Fibroblast of skin of left quadriceps (primary cell): ENCODE measurements at regions not wholly inside any gene's neighbourhood (a gene's known extent, or its start where the extent isn't known, plus 50 kb on each side); places are given as distances from the start of the nearest gene placed in this dataset.
A peak's percentile ranks its signal among the peaks of the same experiment; 100 is the strongest.

Experiments used
- DNase-seq, 2 experiments: peaks; one replicate each; pipeline ENCODE4 v3.0.0-alpha.2; 2013; ENCODE audit warnings: low read depth in 2 of 2

DNA sequence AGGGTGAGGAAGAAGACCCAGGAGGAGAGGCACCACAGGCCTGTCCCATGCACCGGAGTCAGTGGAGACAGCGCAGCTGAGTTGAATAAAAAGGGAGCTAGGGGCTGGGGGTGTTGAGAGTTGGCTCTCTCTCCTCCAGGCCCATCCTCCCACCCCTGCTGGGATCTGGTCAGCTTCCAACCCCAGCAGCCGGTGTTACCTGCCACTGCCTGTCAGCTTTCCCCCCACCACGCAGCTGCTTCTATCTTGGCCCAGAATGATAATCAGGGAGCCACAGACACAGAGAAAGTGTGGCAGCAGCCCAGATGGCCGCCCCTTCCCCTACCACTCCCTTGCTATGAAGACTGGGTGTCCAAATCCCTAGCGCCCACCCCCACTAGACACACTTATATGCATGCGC lies 120.6 kb upstream of the RPL38 start:
- no peak for DNase-seq

GRCh38 chr17:74083321-74083720 lies 120.2 kb upstream of the RPL38 start:
- no peak for DNase-seq

DNA sequence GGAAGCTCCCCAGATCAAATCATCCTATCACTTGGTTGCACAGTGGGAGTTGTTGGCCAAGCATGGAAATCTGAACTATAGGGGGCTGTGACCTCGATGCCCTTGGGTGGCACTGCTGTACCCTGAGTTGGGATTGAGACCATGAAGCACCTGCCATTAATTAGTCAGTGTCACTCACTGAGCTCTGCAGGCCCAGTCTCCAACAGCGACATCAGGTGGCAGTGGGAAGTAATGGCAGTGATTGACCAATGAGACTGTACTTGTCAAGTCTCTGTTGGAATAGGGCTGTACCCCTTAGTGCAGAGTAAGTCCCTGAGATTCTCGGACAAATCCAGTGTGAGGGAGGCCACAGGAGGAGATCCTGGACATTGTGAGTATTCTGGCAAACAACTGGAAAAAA lies 118.0 kb upstream of the RPL38 start:
- DNase-seq, result no peak

- no peak for DNase-seq
These were observed 116.4 kb upstream of the RPL38 start for GRCh38 chr17:74087002-74087585.

DNA sequence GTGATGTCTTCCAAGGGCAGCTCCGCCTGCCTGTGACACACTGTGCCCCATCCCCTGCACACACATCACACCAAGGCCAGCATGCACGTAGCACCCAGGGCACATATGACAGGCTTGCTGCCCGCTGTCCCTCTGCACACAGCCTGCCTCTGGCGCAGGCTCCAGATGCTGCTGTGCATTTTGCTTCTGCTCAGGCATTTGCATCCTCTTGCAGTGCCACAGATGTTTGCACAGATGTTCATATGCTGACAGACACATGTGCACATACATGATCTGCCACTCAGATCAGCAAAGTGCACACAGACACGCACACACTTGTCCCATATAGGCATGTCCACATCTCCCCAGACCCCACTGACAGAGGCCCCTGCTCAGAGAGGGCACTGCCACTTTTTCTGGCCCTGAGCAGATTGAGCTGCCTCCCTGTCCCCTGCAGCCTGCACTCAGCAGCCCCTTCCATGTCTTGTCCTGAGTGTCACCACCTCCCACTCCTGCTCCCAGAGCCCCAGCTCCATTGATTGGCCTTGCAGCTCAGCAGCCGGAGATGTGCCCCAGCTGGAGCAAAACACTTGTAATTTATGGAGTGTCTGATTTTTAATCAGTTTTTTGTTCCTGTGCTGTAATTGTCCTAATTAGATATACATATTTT lies 115.1 kb upstream of the RPL38 start:
- no peak for DNase-seq

DNA sequence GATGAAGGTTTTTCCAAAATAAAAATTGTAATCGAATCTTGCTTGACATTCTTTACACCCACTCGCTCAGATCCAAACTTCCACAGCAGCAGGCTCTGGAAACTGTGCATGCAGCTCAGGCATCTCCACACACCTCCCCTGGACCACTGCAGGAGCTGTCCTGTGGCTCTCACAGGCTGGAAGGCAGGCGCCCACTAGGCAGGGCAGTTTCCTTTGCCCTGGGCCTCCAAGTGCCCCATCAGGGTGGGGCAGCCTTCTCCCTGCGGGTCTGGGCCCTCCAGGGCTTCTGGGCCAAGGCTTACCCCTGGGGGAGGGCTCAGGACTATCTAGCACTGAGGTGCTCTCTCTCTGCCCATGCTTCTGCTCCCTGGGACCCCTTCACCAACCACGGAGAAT lies 114.5 kb upstream of the RPL38 start:
- DNase-seq, result no peak

DNA sequence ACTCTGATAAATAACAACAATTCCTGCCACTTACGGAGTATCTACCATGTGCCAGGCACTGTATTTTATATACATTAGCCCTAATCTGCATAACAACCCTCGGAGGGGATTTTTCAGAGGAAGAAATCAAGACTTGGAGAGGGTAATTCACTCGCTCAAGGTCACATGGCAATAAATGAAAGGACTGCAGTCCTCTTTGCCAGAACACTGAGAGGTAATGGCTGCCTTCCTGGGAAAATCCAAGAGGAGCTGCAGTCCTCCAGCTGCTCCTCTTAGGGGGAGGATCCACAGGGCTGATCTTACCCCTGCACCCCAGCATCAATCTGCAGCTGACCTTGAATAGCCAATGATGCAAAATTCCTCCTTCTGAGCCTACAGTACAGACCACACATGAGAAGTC lies 114.1 kb upstream of the RPL38 start:
- DNase-seq, result no peak

- DNase-seq, result peak; percentile 14 to 23
These were observed 113.5 kb upstream of the RPL38 start for GRCh38 chr17:74089869-74090464.

- no peak for DNase-seq
These were observed 108.8 kb upstream of the RPL38 start for GRCh38 chr17:74094651-74095050.

- DNase-seq, result no peak
These were observed 107.0 kb upstream of the RPL38 start for GRCh38 chr17:74096456-74096855.

DNA sequence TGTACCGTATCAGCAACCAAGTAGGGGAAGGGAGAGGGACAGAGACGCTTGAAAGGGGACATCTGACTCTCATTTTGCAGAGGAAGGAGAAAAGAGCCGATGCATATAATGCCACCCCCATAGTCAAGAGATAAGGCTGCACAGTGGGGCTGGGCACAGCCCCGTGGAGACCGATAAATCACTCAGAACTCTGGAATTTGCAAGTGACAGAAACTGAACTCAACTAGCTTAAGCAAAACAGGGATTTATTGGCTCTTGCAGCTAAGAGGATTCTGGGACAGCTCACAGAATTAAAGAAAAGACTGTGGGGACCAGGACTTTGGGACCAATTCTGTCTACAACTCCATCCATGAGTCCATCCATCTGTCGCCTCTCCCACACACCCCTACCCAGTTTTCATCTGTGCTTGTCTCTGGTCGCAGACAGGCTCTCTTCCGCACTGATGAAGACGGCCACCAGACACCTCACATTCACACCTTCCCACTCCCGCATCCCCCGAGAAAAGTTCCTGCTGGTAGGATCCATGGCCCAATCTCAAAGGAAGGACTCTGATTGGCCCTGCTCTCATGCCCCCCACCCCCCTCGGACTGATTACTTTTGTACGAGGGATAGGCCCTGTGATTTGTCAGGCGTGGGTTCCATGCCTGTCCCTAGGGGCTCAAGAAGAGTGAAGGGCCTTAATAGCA lies 105.9 kb upstream of the RPL38 start:
- DNase-seq, result no peak

DNA sequence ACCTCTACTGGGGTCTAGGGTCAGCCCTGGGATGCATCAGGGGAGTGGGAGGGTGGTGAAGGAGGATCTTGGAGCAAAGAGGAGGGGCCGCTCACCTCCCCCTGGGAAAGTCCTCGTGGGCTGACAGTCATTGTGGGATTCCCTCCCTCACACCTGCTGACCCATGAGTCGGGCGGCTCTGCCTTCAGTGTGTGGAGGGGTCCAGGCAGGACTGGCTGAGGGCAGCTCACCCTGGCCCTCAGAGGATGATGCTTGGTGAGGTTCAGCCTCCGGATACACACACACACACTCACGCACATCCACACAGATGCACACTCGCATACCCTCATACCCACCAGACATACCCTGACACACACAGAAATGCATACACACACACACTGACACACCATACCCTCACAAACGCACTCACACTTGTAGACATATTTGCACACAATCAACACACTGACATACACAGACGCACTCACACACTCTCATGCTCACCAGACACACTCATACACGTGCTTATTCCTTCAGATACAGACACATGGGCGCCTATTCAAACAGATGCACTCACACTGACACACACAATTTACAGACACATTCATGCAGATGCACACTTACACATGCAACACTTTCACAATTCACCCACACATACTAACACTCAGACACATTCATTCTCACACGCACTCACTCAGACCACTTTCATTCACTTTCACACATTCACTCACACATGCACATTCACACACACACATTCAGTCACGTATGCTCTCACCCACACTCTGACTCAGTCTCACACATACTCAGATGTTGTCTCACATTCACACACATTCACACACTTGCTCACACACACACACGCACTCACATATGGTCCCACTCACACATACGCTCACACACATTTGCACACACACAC lies 105.1 kb upstream of the RPL38 start:
- DNase-seq, result no peak

DNA sequence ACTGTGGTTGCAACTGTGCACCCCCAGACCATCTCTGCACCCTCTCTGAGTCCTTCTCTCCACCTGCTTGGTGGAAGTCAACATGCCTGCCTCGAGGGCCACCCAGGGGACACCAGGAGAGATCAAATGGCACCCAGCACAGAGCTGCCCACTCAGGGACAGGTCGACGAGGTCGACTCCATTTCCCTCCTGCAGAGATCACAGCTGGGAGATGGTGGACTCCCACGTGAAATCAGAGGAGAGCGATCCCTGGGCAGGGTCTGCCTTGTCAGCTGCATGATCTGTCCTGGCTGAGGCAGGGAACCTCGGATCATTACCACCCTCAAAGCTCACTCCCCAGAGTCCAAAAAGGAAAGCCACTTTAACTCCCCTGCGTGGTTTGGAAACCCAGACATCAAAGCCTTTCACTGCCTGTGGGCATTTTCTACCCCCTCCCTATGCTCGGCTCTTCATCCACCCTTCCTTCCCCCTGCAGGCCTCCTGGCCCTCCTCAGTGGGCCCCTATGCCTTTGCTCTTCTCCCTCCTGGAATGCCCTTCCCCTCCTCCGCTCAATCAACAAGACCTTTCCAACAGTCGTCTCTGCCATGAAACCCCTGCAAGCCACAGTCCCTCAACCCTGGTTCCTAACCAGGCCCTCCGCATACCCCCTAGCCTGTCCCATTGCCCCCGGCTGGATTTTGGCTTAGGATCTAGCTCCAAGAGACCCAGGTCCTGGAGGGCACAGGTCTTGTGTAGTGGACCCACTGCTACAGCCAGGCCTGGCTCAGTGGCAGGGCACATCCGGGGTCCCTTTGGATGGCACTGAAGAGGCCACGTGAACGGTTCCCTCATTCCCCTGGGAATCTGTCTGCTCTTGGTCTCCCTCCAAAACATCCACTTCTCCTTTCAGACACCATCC lies 103.8 kb upstream of the RPL38 start:
- no peak for DNase-seq

- no peak for DNase-seq
These were observed 98.6 kb upstream of the RPL38 start for GRCh38 chr17:74104921-74105320.

GRCh38 chr17:74107107-74107506 lies 96.4 kb upstream of the RPL38 start:
- no peak for DNase-seq

GRCh38 chr17:74108126-74108705 lies 95.3 kb upstream of the RPL38 start:
- DNase-seq, result no peak

DNA sequence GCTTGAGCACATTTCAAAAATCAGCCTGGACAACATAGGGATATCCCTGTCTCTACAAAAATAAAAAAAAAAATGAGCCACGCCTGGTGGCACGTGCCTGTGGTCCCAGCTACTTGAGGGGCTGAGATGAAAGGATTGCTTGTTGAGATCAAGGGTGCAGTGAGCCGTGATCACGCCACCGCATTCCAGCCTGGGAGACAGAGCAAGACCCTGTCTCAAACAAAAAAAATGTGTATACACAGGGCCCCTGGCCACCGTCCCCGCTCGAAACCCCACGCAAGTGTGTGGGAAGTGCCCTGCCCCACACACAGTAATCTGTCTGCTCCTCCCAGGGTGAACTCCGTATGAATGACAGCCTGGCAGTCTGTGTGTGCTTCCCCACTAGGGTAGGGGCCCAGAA lies 93.0 kb upstream of the RPL38 start:
- no peak for DNase-seq

- DNase-seq, result no peak
These were observed 90.2 kb upstream of the RPL38 start for GRCh38 chr17:74113326-74113725.

DNA sequence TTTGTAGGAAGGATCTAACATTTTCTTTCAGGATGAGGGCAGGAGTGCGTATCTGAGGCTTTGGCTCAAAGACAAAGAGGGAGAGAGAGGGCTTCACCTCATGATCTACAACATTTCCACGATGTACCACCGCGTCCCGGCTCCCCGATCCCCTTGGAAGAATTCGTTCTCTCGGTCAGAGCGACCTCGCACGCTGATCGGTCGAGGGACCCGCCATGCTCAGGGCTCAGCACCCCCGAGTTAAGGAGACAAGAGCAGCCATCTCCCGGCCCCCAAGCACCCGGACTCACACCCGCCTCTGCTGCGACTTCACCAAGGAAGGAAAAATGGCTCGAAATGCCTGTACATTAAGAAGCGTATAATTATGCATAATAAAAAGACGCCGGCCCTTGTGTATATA lies 89.5 kb upstream of the RPL38 start:
- no peak for DNase-seq

DNA sequence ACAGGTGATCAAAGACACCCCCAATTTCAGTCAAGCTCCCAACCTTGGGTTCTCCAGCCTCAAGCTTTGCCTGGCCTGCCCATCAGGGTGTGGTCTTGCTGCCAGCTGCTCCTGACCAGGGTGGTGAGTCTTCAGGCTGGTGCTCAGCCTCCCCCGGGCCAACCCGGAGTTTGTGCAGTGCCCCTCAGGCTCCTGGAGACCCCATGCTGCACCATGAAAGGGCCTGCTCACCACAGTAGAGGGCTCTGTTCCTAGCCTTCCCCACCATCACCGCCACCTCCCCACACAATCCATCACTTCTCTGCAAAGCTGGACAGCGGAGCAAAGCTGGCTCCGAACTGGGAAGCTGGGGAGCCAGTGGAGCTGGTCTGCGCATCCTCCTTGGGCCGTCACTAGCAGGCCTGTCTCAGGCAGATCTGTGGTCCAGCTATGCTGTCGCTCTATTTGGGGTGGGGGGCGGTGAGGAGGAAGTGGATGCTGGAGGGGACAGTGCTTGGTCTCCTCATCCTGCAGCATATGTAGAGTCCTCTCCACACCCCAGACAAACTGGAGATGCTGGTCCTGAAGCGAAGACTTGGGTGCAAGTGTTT lies 88.5 kb upstream of the RPL38 start:
- no peak for DNase-seq
